NCI-H2227 (cell line): ENCODE measurements at regions not wholly inside any gene's neighbourhood (a gene's known extent, or its start where the extent isn't known, plus 50 kb on each side); places are given as distances from the start of the nearest gene placed in this dataset.

Source experiments
- DNase-seq: peaks from one replicate; lab custom pipeline; 2025; ENCODE audit not compliant: unreplicated experiment; lab: John Stamatoyannopoulos, UW

- DNase-seq = no peak
Observed at GRCh38 chr6:19032591-19033295, 645.6 kb downstream of the RNF144B start.

DNA sequence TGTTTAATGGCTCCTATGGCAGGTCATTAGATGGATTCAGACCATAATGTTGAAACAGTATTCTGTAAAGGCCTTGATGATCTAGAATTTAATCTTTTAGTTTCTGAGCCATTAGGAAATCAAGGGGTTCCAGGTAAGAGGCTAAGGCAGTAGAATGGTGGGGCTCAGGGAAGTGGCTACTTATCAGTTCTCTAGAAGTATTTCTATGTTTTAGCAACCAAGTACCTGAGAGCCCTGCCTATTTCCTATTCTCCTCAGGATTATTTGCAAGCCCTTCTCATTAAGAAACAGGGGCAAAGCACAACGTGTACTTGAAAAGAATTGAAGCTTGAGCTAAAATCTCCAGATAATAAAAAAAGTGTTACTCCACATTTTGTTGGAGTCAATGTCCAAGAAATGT is 646.5 kb downstream of the RNF144B start:
- DNase-seq = no peak

DNA sequence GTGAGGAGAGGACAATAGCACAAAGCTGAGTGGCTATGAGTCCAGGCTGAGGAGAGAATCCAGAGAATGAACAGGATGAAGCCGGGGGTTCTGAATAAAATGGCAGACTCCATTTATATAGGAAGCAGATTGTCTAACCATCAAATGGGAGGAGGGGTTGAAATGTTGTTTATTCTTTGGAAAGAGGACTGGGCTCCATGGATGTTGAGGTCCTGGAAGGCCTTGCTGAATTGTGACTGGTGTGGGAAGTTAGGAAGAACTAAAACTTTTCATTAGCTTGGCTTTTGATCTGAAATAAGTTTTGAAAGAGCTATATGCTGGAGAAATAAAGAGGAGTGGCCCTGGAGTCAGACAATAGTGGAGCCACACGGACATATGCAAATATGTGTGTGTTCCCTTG is 647.8 kb downstream of the RNF144B start:
- no peak for DNase-seq

DNA sequence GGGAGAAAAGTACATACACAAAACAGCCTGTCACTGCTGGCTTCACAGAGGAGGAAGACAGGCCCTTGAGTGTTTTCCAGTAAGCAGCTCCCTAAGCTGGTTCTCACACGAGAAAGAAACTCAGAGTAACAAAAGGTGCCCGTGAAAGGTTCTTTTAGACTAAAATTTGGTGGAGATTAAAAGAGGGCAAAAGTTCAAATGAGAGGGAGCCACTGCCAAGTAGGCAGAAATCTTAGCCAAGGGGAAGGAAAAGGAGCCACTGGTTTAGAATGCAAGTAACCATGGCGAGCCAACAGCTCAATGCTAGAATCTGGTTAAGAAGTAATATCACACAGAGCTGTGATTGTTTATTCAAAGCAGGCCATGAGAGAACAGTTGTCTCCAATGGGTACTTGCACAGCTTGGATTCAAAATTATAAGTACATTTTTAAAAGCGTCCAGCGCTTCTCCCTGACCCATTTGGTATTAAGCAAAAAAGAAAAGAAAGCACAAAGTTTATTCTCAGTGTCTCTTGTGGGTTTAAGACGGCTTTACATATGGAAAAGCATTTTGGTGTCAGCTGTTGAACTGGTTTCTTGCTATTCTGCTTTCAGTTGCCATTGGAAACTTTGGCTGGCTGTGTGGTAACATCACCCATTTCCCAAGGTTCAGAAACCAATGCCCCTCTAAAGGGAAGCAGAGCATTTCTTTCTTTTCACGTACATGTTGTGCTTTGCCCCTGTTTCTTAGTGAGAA is 648.5 kb downstream of the RNF144B start:
- DNase-seq = no peak

- no peak for DNase-seq
Observed at GRCh38 chr6:19036196-19036555, 649.0 kb downstream of the RNF144B start.

DNA sequence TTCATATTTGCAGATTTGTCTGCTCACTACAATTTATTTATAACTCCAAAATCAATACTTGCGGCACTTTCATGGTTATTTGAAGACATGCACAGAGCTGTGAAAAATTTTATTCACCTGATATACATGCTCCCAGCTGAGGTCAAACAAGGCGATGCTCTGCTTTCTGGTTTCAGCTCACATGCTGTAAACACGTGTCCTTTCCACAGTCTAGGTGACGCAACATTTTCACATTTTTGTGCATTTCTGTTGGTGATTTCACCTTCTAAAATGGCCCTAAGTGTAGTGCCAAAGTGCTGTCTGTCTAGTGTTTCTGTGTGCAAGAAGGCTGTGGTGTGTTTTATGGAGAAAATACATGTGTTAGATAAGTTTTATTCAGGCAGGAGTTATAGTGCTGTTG is 650.5 kb downstream of the RNF144B start:
- no peak for DNase-seq

DNA sequence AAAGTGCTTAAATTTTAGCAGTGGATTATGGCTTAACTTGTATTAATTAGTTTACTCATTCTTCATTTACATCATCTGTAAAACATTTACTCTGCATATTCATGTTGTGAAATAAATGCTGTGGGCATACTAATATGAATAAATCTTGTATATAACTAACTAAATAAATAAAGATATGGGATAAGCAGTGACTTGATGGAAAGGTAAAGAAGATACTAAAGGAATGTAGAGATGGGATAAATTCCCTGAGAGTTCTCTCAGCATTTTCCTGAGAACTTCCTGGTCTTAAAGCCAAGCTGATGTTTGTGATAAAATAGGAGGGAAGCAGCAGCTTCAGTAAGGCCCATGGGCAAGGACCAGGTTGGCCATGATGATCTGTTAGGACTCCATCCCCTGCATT is 652.1 kb downstream of the RNF144B start:
- DNase-seq = no peak

DNA sequence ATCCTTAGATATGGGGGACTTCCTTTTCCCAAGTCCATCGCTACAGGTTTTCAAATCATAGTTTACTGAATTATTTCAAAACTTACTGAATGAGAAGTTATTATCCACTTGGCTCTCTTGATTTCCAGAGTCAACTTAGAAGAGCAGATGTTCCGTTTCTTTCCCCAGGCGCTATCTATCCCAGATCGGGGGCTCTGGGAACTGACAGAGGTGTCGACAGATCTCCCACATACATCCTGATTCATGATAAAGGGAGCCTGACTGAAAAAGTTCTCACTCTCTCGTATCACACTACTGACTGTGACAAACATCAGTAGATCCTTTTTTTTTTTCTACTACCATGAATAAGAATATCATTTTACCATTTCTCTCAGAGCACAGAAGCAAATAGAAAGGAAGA is 654.8 kb downstream of the RNF144B start:
- no peak for DNase-seq

GRCh38 chr6:19042420-19042819 is 655.3 kb downstream of the RNF144B start:
- DNase-seq = no peak

GRCh38 chr6:19050765-19051164 is 663.6 kb downstream of the RNF144B start:
- DNase-seq = no peak

GRCh38 chr6:19052219-19052618 is 665.1 kb downstream of the RNF144B start:
- no peak for DNase-seq

GRCh38 chr6:19059102-19059501 is 672.0 kb downstream of the RNF144B start:
- no peak for DNase-seq

- no peak for DNase-seq
Observed at GRCh38 chr6:19067165-19067564, 680.0 kb downstream of the RNF144B start.

DNA sequence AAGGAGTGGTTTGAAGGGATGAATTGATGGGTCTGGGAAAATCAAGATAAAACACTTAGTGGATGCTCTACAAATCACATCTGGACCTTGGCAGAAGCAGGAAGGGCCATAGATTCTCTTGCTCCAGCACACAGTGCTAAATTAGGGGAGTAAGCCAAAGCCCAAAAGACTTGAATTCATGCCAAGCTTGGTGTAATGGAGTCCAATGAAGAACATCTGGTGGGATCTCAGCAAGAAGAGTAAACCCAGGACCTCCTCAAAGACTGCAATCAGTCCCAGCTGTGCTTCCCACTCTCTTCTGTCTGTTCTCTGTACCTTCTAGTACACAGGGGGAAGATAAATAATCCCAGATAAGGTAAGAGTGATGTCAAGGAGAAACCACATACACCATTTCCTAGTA is 683.4 kb downstream of the RNF144B start:
- DNase-seq = no peak

GRCh38 chr6:19083801-19084200 is 696.7 kb downstream of the RNF144B start:
- no peak for DNase-seq

- DNase-seq = no peak
Observed at GRCh38 chr6:19086480-19086879, 699.3 kb downstream of the RNF144B start.

DNA sequence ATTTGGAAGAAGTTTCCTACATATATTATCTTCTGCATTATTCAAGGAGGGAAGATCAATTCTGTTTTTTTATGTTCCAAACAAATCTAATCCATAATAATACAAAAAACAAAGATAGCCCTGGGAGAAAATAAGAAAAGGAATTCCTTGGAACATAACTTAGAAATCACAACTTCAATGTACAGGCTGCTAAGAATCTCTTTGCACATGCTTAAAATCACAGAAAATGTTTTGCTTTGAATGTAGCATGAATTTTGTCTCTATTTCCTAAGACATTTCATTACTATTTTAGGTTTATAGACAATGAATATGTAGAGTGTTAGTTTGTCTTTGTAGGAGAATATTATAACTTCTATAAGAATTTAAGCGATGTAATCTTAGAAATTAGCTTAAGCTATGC is 700.1 kb downstream of the RNF144B start:
- DNase-seq = no peak

DNA sequence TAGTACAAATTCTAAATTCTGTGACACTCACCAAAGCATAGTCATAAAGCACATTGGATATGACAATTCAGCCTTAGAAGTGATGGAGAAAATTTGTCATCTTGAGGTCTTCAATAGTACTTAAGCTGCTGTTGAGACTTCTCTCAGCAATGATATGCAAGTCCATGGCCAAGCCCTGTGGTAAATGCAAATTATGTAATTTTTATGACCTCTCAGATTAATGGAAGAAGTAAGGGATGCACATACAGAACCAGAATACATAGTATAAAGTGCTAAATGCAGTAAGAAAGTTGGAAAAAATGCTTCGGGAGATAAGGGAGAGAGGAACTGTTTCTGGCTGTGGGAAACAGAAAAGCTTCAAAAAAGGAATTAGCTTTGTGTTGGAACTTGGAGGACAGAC is 700.7 kb downstream of the RNF144B start:
- no peak for DNase-seq

GRCh38 chr6:19100752-19101151 is 713.6 kb downstream of the RNF144B start:
- no peak for DNase-seq

DNA sequence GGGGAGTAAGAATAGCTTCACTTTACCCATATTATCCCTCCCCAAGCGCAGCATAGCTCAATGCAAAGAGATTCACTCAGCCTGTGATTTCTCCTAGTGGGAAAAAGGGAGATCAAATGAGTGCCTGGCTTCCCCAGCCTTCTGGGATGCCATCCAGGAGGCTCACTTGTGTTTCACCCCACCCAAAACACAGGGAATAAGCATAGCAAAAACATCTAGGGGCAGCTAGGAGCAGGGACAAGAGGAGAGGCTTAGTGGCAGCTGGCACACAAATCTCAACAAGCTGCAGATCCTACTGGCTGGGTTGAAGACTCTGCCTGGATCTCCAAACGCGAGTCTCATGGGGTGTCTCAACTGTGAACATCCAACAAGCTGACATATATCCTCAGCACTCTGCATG is 715.8 kb downstream of the RNF144B start:
- DNase-seq = no peak

- DNase-seq = no peak
Observed at GRCh38 chr6:19107468-19107867, 720.3 kb downstream of the RNF144B start.

- no peak for DNase-seq
Observed at GRCh38 chr6:19121521-19121920, 715.6 kb upstream of the ID4 start.

GRCh38 chr6:19127081-19127480 is 710.1 kb upstream of the ID4 start:
- DNase-seq = no peak
